ENCODE measurements at regions not wholly inside any gene's neighbourhood (a gene's known extent, or its start where the extent isn't known, plus 50 kb on each side); places are given as distances from the start of the nearest gene placed in this dataset.
"Not testable (repeated sequence)": the region's sequence is repeated elsewhere in the genome, so short reads cannot be mapped to it uniquely, and the experiment has no call there.

GRCh38 chr6:100223952-100224351 lies 229.9 kb upstream of the MCHR2 start:
- DNase-seq: not testable (repeated sequence)

DNA sequence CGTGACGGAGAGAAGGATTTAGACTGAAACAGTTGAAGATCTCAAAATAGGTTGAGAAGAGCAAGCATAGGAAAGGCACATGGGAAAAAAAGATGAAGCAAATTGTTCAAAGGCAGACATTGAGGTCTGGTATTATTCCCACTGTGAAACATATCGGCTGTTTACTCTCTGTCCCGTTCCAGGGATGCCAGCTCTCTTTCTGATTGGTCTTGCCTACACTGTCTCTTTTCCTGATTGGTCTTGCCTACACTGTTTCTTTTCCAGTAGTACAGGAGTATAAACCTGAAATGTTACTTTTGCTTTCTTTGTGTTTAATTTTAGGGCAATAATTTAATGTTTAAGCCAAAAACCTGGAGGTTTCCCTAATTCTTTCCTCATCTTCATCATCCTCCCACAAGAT lies 226.5 kb upstream of the MCHR2 start:
- no peak for DNase-seq

DNA sequence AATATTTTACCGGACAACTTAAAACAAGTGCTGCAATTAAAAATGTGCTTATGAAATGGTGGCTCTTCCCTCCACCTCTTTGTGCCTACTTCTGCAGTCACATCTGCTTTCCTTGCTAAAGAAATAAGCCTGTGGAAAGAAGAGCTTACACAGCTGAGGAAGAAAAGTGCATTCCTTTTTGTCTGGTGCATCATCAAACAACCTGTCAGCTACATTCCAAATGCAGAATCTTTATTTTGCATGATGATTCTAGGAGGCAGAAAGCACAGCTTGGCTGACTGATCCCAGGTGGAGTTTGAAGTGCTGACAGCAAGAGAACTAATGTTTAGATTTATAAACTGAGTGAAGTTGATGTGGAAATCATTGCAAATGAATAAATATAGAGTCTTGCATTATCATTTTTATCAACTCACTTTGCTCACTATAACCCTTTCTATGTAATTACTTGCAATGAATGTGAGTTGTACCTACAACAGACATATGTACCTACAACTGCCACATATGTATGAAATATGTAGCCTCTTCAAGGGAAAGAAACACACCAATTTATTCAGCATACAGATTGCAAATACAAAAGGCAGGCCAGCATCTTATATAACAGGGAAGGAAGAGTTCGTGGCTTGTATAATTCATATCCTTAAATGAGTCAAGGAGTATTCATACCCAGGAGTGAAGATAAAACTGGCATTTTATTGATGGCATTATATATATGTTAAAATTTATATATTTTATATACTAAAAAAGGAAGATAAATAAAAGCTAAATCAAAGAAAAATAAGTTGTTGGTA lies 223.4 kb upstream of the MCHR2 start:
- no peak for DNase-seq

DNA sequence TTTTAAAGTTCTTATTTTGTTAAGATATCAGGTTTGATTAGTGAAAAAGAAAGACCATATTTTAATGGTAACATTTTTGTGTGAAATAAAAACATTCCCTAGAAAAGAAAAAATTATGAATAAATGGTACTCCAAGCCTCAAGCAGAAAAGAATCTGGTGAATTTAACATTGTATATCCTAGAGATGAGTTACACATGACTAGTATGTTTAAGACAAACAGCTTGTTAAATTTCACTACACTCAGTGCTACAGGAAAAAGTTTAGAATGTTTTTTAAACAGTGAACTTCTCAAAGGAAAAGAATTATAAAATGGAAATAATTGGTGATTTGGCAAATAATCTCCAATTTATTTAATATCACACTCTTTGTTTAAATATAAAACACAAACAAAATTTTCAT lies 222.7 kb upstream of the MCHR2 start:
- DNase-seq: no peak

DNA sequence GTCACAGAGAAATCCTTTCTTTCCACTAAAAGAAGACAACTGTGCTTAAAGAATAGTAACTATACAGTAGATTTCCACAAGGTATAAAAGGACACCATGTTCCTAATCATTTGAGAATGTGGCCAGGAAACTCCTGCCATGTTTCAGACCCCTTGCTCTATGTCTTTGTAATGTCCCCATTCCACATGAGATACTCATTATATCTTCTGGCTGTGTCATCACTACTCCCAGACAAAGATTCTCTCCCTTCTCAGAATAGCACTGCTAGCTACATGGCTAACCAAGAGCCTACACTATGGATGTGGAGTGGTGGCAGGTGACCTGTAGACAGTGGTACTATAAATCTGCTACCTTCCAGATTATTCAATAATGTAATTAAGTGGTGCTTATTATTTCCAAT lies 218.1 kb upstream of the MCHR2 start:
- DNase-seq: no peak

DNA sequence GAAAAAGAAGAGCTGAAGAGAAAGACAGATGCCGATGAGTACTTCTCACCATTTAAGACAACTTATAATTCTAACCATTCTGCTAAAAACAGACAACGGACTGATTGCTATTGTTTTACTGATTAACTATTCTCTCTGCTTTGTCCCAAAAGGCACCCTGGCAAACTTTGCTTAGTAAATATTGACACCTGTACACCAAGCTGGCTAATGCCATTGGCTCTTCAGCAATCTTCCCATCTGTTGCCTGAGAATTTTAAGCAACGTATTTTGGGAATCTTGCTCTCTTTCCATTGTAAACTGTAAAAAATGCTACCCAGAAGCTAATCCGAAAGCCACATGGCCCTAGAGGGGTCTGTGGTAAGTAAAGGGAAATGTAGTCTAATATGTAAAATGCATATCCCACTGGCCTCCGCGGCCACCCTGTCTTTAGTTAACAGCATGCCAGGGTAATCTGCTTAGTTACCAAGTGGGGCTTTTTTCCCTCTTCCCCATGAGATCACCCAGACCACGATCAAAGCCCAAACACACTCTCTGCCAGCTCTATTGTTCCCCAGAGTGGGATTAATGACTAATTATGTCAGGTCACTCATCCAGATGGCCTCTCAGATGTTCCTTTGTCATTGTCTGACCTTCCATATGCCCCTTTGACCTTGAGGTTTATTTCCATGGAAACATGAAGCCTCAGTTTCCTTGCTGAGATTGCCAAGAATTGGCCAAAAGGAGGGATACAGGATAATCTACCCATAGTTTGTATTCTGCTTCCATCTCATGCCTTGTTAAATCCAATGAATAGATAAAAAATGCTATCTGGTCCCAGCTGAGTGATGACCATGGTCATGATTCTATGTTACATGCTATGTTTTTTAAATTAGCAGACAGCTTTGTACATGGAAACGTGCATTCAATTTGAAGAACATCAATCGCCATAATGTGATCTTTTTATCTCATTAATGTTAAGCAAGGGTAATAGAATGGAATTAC lies 216.4 kb upstream of the MCHR2 start:
- DNase-seq: no peak

- DNase-seq: no peak
Observed at GRCh38 chr6:100209323-100210136, 215.5 kb upstream of the MCHR2 start.

GRCh38 chr6:100203400-100203799 lies 209.4 kb upstream of the MCHR2 start:
- no peak for DNase-seq

- DNase-seq: no peak
Observed at GRCh38 chr6:100202417-100203194, 208.6 kb upstream of the MCHR2 start.

- DNase-seq: not testable (repeated sequence)
Observed at GRCh38 chr6:100196214-100196982, 202.4 kb upstream of the MCHR2 start.

DNA sequence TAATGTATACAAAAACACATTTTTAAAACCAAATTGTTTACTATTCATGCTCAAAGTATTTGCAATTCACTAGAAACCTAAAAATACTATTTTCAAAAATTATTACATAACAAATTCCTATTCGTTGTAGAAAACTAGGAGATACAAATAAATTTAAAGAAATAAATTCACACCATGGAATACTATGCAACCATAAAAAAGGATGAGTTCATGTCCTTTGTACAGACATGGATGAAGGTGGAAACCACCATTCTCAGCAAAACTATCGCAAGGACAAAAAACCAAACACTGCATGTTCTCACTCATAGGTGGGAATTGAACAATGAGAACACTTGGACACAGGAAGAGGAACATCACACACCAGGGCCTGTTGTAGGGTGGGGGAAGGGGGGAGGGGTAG lies 201.2 kb upstream of the MCHR2 start:
- DNase-seq: not testable (repeated sequence)

DNA sequence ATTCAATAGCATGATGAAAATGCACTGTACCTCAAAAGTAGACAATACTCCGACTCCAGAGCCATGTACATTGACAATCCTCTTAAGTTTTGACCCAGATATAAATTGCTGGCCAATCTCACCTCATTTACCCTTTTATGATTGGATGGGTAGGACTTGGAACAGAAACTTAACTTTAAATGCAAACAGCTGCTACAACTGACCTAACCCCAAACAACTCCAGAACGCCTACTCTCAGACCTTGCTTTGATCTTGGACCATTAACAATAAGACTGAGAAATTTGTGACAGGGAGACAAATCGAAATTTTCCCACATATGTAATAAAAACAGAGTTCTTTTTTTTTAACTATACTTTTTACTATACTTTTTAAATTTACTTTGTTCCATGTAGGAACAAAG lies 200.5 kb upstream of the MCHR2 start:
- DNase-seq: no peak

DNA sequence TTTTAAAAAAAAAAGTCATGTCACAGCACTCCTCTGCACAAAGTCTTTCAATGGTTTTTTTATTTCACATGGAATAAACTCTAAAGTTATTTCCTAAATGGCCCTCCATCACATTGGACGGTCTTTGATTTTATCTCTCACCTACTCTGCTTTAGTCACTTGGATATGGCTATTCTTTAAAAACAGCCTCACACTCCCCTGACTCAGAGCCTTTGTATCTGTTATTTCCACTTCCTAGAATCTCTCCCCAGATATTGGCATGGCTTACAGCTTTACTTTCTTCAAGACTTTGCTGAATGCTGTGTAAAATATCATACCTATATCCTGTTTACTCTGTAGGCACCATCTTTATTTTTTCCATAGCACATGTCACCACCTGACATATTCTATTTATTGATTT lies 194.7 kb upstream of the MCHR2 start:
- no peak for DNase-seq

GRCh38 chr6:100186552-100186951 lies 192.5 kb upstream of the MCHR2 start:
- no peak for DNase-seq

DNA sequence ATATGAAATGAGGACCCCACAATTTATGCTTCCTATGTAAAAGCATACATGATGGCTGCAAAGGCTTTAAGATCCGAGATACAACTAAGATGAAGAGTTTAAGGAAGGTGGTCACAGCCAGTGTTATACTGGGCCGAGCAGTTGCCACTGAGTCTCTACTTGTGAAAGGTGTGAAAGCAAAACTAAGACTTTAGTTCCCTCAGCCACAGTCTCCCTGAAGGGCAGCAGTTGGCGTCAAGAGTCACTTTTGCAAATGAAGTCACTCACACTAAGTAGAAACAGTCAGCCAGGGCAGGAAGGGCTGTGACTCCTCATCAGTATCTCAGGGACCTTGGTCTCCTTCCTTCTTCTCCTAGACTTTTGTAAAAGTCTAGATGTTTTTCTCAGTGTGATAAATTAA lies 191.6 kb upstream of the MCHR2 start:
- DNase-seq: no peak

GRCh38 chr6:100184473-100184872 lies 190.4 kb upstream of the MCHR2 start:
- no peak for DNase-seq

DNA sequence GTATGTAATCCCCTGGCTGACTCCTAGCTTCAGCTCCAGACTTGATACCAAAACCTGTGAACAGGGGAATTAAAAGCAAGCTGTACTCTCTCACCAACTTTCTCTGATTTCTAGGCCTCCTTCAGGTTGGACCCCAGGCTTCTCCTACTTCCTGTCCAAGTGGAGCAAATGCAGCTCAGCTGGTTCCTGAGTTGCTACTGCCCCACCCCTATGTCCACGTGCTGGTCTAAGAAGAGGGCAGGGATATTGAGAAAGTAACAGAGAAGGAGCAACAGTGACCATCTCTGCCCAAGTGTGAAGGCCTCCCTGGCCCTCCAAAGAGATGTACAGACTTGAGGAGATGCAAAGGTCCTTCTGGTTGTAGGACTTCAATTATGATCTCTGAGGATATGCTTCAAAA lies 188.3 kb upstream of the MCHR2 start:
- DNase-seq: no peak

GRCh38 chr6:100181309-100181708 lies 187.3 kb upstream of the MCHR2 start:
- no peak for DNase-seq

DNA sequence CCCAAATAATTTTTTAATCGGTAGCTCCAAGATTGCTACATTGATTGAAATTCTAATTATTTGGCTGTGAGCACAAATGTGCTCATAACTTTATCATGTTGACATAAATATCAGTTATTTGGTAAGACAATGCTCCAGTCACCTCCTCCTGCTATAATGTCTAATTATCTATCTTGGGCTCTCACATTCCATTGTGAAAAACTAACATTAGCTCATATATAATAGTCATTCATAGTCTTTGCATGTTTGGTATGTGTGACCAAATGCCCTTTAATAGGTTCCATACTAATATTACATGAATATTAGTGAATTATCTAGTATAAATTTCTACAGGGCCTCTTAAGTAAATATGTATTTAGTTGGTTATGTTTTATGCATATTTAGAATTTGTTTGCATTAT lies 185.6 kb upstream of the MCHR2 start:
- no peak for DNase-seq

- DNase-seq: no peak
Observed at GRCh38 chr6:100177956-100178355, 183.9 kb upstream of the MCHR2 start.

DNA sequence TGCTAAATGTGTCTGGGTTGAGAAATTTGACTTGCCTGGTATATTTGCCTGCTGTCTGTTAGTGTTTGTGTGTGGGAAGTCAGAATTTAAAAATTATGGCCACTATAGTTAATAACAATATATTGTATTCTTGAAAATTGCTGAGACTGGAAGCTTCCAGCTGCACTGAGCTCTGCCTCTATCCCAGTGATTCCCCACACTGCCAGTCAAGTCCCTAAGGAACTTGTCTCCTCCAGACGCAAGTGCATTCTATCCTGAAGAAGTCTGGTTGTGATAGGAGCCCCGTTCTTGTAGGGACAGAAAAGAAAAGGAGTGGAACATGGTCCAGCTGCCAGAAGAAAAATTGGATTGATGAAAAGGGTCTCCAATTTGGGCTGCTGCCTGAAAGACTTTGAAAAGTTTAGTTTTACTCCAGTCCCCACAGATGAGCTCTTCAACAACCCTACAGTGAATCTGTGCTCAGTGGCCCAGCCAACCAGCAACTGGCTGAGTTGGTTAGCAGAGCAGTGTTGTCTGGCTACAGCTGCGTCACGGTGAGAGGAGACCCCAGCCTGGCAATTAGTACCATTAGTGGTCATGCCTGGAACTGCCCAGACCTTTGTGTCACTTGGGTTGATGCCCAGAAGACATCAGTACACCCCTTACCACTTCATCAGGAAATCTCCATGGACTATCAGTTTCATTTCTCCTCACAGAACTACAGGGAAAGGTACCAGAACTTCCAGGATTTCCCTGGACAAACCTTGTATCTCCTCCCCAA lies 183.1 kb upstream of the MCHR2 start:
- DNase-seq: no peak

All from hippocampal formation (tissue), 2 donors.